NCI-H2227 (cell line): ENCODE measurements at regions not wholly inside any gene's neighbourhood (a gene's known extent, or its start where the extent isn't known, plus 50 kb on each side); places are given as distances from the start of the nearest gene placed in this dataset.

ENCODE experiments used
- DNase-seq: peaks from one replicate; lab custom pipeline; 2025; ENCODE audit not compliant: unreplicated experiment; lab: John Stamatoyannopoulos, UW

GRCh38 chr10:58969576-58969975 lies 206.9 kb upstream of the PHYHIPL start:
- DNase-seq: no peak

GRCh38 chr10:58970160-58970915 lies 206.1 kb upstream of the PHYHIPL start:
- DNase-seq: no peak

- DNase-seq: no peak
These were observed 205.2 kb upstream of the PHYHIPL start for GRCh38 chr10:58971211-58971610.

GRCh38 chr10:58971796-58972491 lies 204.5 kb upstream of the PHYHIPL start:
- DNase-seq: no peak

- peak; percentile 23 for DNase-seq
These were observed 203.7 kb upstream of the PHYHIPL start for GRCh38 chr10:58972576-58973234.

- no peak for DNase-seq
These were observed 203.2 kb upstream of the PHYHIPL start for GRCh38 chr10:58973235-58973595.

- no peak for DNase-seq
These were observed 200.2 kb upstream of the PHYHIPL start for GRCh38 chr10:58976254-58976653.

GRCh38 chr10:58979711-58980110 lies 196.7 kb upstream of the PHYHIPL start:
- DNase-seq: no peak

- DNase-seq: no peak
These were observed 195.5 kb upstream of the PHYHIPL start for GRCh38 chr10:58980826-58981415.

- DNase-seq: peak; percentile 42
These were observed 194.6 kb upstream of the PHYHIPL start for GRCh38 chr10:58981846-58982245.

GRCh38 chr10:58982470-58983239 lies 193.8 kb upstream of the PHYHIPL start:
- DNase-seq: no peak

- no peak for DNase-seq
These were observed 191.2 kb upstream of the PHYHIPL start for GRCh38 chr10:58985216-58985615.

- DNase-seq: no peak
These were observed 186.9 kb upstream of the PHYHIPL start for GRCh38 chr10:58989486-58990039.

GRCh38 chr10:58990693-58991092 lies 185.8 kb upstream of the PHYHIPL start:
- DNase-seq: no peak

- no peak for DNase-seq
These were observed 184.6 kb upstream of the PHYHIPL start for GRCh38 chr10:58991856-58992255.

GRCh38 chr10:58992830-58993460 lies 183.5 kb upstream of the PHYHIPL start:
- no peak for DNase-seq

GRCh38 chr10:58993480-58994221 lies 182.8 kb upstream of the PHYHIPL start:
- DNase-seq: peak; percentile 2

GRCh38 chr10:58994226-58995057 lies 182.0 kb upstream of the PHYHIPL start:
- no peak for DNase-seq
